ENCODE measurements at regions not wholly inside any gene's neighbourhood (a gene's known extent, or its start where the extent isn't known, plus 50 kb on each side); places are given as distances from the start of the nearest gene placed in this dataset.

DNA sequence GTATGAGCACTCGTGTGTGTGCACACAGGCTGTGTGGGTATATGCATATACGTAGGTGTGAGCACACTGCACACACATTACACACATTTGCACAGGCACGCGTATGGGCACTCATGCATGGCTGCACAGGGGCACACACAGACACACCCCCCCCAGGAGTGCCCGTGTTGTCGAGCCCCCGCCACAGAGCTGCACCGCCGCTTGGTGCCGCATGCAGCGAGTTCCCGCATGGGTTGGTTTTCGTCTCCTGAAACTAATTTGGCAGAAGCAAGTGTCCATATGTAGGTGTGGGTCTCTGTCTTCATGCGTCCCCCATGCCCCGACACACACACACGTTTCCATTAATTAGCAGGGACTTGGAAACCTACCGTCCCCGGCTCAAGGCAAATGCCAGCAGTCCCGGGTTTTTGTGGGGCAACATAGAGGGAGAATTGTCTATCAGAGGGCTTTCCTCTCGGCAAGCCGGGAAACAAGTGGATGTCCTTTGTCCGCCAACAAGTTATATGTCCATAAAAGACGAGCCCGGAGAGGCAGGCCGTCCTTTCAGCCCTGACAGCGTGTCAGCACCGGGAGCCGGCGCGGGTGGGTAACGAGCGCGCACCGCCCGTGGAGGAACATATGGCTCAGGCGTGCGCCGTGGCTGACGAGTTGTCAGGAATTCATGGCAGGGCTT lies 1291.7 kb downstream of the BRD1 start:
- no peak overlapping the region for H3K9ac ChIP-seq (ENCODE audit: low read length)
- no peaks in the 10 kb centered on the region for H3K9me2 ChIP-seq (ENCODE audit: insufficient read depth)
- H3K36me3 ChIP-seq (ENCODE audit: control insufficient read depth in 1 of 2, insufficient read depth in 2 of 2, low read length in 2 of 2): no peaks in the 10 kb centered on the region
- BruUV-seq (replicated peaks): no TSS peak
- no peak overlapping the region for H2AFZ ChIP-seq (ENCODE audit: low read depth, low read length, poor library complexity, severe bottlenecking)
- no peaks in the 10 kb centered on the region for H3K9me3 ChIP-seq (ENCODE audit: control insufficient read depth in 1 of 2, insufficient read depth in 1 of 2, low read depth in 1 of 2, low read length in 2 of 2)
- no peaks in the 10 kb centered on the region for H3K79me2 ChIP-seq (ENCODE audit: insufficient read depth, low read length)
- H3K4me3 ChIP-seq (replicated peaks in 1 of 2; ENCODE audit: low read depth in 1 of 2, low read length in 2 of 2): no peak overlapping the region
- RAD21 ChIA-PET (ENCODE audit: low non-redundant PET in 1 of 2, low total read pairs in 2 of 2, uncharacterized antibody in 2 of 2, unreplicated experiment in 2 of 2): no interaction called here
- intact Hi-C loops (cut with micrococcal nuclease): no loop called here
- H4K20me1 ChIP-seq (ENCODE audit: insufficient read depth): no peaks in the 10 kb centered on the region
- ATAC-seq (no peak), DNase-seq (ENCODE audit: low read depth, low spot score) (no peak)
- H3K27me3 ChIP-seq (ENCODE audit: insufficient read depth, low read length): no peaks in the 10 kb centered on the region
- CTCF ChIA-PET: no interaction called here
- POLR2A ChIA-PET: no interaction called here
- H3K27ac ChIP-seq (ENCODE audit: low read depth, low read length): no peak overlapping the region
- no peaks in the 10 kb centered on the region for H3K4me1 ChIP-seq (ENCODE audit: control insufficient read depth in 1 of 2, insufficient read depth in 2 of 2, low read length in 2 of 2)
- no peak overlapping the region for H3K4me2 ChIP-seq (ENCODE audit: low read length)
- TF ChIP-seq, protein P1, sequence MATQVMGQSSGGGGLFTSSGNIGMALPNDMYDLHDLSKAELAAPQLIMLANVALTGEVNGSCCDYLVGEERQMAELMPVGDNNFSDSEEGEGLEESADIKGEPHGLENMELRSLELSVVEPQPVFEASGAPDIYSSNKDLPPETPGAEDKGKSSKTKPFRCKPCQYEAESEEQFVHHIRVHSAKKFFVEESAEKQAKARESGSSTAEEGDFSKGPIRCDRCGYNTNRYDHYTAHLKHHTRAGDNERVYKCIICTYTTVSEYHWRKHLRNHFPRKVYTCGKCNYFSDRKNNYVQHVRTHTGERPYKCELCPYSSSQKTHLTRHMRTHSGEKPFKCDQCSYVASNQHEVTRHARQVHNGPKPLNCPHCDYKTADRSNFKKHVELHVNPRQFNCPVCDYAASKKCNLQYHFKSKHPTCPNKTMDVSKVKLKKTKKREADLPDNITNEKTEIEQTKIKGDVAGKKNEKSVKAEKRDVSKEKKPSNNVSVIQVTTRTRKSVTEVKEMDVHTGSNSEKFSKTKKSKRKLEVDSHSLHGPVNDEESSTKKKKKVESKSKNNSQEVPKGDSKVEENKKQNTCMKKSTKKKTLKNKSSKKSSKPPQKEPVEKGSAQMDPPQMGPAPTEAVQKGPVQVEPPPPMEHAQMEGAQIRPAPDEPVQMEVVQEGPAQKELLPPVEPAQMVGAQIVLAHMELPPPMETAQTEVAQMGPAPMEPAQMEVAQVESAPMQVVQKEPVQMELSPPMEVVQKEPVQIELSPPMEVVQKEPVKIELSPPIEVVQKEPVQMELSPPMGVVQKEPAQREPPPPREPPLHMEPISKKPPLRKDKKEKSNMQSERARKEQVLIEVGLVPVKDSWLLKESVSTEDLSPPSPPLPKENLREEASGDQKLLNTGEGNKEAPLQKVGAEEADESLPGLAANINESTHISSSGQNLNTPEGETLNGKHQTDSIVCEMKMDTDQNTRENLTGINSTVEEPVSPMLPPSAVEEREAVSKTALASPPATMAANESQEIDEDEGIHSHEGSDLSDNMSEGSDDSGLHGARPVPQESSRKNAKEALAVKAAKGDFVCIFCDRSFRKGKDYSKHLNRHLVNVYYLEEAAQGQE (IDR thresholded peaks at IDR 0.05; ENCODE audit: low read depth): no peak
- TF ChIP-seq POLR2AphosphoS5 (IDR thresholded peaks at IDR 0.05; ENCODE audit: low read depth, low read length) (no peak), TCF7L2 (IDR thresholded peaks at IDR 0.05; ENCODE audit: borderline replicate concordance, extremely low read depth, insufficient read depth, insufficient read length) (no peak), JUND (IDR thresholded peaks at IDR 0.05) (no peak), EZH2 (IDR thresholded peaks at IDR 0.05) (no peak), CBX3 (IDR thresholded peaks at IDR 0.05; ENCODE audit: low read depth) (no peak), EZH2phosphoT487 (IDR thresholded peaks at IDR 0.05; ENCODE audit: borderline replicate concordance) (no peak), SRF (IDR thresholded peaks at IDR 0.05; ENCODE audit: low read depth) (no peak), FOSL1 (IDR thresholded peaks at IDR 0.05; ENCODE audit: low read depth) (no peak), POLR2A (IDR thresholded peaks at IDR 0.05; ENCODE audit: borderline replicate concordance, extremely low read depth, insufficient read depth, insufficient read length) (no peak), RAD21 (IDR thresholded peaks at IDR 0.05; ENCODE audit: low read depth) (no peak), ZNF274 (IDR thresholded peaks at IDR 0.05; ENCODE audit: low read depth, low read length) (no peak), SIN3A (IDR thresholded peaks at IDR 0.05; ENCODE audit: low read depth) (no peak)
